Rectal smooth muscle tissue (tissue), 1 donor: ENCODE measurements at regions not wholly inside any gene's neighbourhood (a gene's known extent, or its start where the extent isn't known, plus 50 kb on each side); places are given as distances from the start of the nearest gene placed in this dataset.

Experiments used
- H3K27ac ChIP-seq: one replicate; pipeline ENCODE4 v1.7.0; 2013; ENCODE audit warnings: low read depth, low read length, inconsistent platforms
- H3K27me3 ChIP-seq: one replicate; pipeline ENCODE4 v1.7.0; 2013; ENCODE audit warnings: low read length; ENCODE audit not compliant: control insufficient read depth, insufficient read depth
- H3K36me3 ChIP-seq: one replicate; pipeline ENCODE4 v1.7.0; 2013; ENCODE audit warnings: low read length; ENCODE audit not compliant: control insufficient read depth, insufficient read depth
- H3K4me1 ChIP-seq: one replicate; pipeline ENCODE4 v1.7.0; 2013; ENCODE audit warnings: low read length; ENCODE audit not compliant: control insufficient read depth, insufficient read depth
- H3K4me3 ChIP-seq: one replicate; pipeline ENCODE4 v1.7.0; 2013; ENCODE audit warnings: low read length
- H3K9ac ChIP-seq: one replicate; pipeline ENCODE4 v1.7.0; 2013; ENCODE audit warnings: low read length

DNA sequence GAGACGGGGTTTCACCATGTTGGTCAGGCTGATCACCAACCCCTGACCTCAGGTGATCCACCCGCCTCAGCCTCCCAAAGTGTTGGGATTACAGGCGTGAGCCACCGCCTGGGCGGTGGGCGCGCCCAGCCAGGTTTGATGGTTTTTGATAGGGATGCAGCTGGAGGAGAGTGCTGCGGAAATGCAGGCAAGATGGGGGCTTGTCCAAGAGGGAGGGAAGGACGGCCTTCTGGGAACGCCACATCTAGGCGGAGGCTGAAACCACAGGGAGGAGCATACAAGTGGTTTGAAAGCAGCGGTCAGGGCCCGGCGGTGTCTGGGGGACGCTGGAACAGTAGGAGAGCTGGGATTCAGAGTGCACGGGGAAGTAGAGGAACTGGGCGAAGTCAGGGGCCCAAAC lies 134.6 kb downstream of the VRK1 start:
- Histone ChIP-seq H3K36me3 (no peaks in the 10 kb centered on the region), H3K27ac (no peak overlapping the region), H3K4me1 (no peaks in the 10 kb centered on the region), H3K9ac (no peak overlapping the region), H3K27me3 (no peaks in the 10 kb centered on the region), H3K4me3 (no peak overlapping the region)

DNA sequence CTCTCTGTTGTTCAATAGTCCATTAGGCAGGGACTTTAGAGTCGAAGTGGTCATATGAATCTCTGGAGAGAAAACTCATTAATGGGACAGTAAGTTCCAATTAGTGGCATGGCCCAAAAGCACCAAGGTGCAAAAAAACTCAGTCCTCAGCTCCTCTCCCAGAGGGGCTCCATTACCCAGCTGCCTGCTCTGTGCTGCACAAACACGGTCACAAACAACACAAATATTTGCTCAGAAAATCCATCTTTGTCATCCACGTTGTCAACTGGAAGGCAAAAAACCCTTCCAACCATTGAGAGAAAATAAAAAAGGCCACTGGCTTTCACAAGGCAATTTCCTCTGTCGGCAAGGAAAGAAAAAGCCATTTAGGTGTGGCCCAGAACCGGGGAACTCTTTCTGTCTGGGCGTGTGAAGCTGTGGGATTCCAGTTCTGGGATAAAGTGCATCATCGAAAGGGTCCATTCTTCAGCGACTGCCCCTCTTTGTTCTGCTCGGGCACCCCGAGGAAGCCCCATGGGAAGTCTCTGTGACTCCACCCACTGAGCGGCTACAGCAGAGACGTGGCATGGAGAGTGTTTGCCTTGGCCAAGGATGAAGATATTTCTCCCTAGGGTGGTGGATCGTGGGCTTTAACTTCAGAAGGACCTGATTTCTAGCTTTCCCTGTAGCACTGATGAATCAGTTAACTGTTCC lies 137.6 kb downstream of the VRK1 start:
- H3K36me3 ChIP-seq, result no peaks in the 10 kb centered on the region
- no peak overlapping the region for H3K9ac ChIP-seq
- H3K4me1 ChIP-seq, result no peaks in the 10 kb centered on the region
- no peaks in the 10 kb centered on the region for H3K27me3 ChIP-seq
- no peak overlapping the region for H3K27ac ChIP-seq
- H3K4me3 ChIP-seq, result no peak overlapping the region

DNA sequence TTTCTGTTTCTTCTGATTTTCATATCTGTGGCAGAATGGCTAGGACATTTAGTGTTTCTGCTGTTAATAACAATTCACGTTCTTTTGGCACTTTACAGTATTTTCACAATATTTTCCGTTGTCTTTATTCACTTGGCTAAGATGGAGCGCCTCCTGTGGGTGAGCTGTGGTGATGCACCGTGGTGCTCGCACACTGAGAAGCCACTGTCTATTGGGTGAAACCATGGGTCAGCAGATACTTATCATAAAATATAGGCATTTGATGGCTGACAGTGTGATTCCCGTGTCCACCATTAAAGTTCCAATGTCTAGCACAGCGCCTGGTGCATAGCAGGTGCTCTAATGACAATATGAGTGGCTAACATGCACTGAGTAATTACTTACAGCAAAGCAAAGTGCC lies 141.8 kb downstream of the VRK1 start:
- Histone ChIP-seq H3K9ac (no peak overlapping the region), H3K27ac (no peak overlapping the region), H3K27me3 (no peaks in the 10 kb centered on the region)

GRCh38 chr14:96940009-96940408 lies 142.8 kb downstream of the VRK1 start:
- no peak overlapping the region for H3K27ac ChIP-seq
- no peaks in the 10 kb centered on the region for H3K4me1 ChIP-seq
- H3K9ac ChIP-seq, result no peak overlapping the region
- H3K36me3 ChIP-seq, result no peaks in the 10 kb centered on the region
- H3K4me3 ChIP-seq, result no peak overlapping the region
- H3K27me3 ChIP-seq, result no peaks in the 10 kb centered on the region

More for the DNA sequence above, 141.8 kb downstream of the VRK1 start:
- Histone ChIP-seq H3K4me3 (no peak overlapping the region), H3K4me1 (no peaks in the 10 kb centered on the region), H3K36me3 (no peaks in the 10 kb centered on the region)

DNA sequence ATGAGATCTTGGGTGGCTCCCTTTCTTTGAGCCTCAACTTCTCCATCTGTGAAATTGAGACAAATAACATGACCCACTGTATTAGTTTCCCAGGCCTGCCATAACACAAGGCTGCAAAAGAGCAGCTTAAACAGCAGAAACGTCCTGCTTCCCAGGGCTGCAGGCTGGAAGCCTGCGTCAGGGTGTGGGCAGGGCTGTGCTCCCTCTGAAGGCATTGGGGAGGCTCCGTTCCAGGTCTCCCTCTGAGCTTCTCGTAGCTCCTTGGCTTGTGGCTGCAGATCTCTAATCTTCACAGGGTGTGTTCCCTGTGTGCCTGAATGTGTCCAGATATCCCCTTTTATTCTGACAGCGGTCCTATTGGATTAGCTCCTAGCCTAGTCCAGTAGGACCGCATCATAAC lies 147.1 kb downstream of the VRK1 start:
- Histone ChIP-seq H3K27me3 (no peaks in the 10 kb centered on the region), H3K4me1 (no peaks in the 10 kb centered on the region), H3K36me3 (no peaks in the 10 kb centered on the region), H3K27ac (no peak overlapping the region), H3K4me3 (no peak overlapping the region), H3K9ac (no peak overlapping the region)

- Histone ChIP-seq H3K27ac (no peak overlapping the region), H3K36me3 (no peaks in the 10 kb centered on the region), H3K9ac (no peak overlapping the region), H3K4me3 (no peak overlapping the region), H3K27me3 (no peaks in the 10 kb centered on the region), H3K4me1 (no peaks in the 10 kb centered on the region)
Measured at GRCh38 chr14:96945721-96946120, 148.5 kb downstream of the VRK1 start.

- H3K36me3 ChIP-seq, result no peaks in the 10 kb centered on the region
- no peak overlapping the region for H3K4me3 ChIP-seq
- H3K9ac ChIP-seq, result no peak overlapping the region
- H3K27me3 ChIP-seq, result no peaks in the 10 kb centered on the region
- H3K4me1 ChIP-seq, result no peaks in the 10 kb centered on the region
- H3K27ac ChIP-seq, result no peak overlapping the region
Measured at GRCh38 chr14:96949594-96949993, 152.4 kb downstream of the VRK1 start.

- Histone ChIP-seq H3K27me3 (no peaks in the 10 kb centered on the region), H3K36me3 (no peaks in the 10 kb centered on the region), H3K27ac (no peak overlapping the region), H3K4me1 (no peaks in the 10 kb centered on the region), H3K4me3 (no peak overlapping the region), H3K9ac (no peak overlapping the region)
Measured at GRCh38 chr14:96951511-96951910, 154.3 kb downstream of the VRK1 start.

DNA sequence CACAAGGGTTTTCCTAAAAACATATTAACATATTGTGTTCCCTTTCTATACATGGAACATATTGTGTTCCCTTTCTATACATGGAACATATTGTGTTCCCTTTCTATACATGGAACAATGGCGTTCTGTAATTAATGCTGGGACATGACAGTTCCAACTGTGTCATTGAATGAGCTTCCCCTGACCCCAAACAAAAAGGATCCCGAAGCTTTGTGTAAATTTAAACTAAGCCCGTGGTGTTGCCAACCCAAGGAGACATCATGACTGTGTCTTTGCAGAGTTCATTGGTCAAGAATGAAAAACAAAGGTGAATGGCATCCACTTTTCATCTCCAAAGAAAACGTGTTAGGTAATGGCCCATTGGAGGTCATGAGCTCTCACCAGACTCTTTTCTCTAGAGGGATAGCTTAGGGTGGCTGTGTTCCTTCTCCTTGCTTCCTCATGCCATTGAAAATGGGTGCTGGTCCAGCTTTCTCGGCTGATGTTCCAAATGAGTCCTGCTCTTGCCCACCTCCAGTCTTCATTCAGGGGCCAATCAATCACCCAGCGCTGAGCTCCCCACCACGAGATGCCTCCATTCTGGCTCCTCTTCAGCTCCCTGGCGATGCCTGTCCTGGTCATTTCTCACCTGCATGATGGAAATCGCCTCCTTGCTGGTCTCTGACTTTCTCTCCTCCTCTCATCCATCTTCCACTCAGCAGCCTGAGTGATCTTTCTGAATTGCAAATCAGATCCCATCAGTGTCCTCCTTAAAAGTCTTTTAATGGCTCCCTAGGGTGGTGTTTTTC lies 156.1 kb downstream of the VRK1 start:
- no peak overlapping the region for H3K27ac ChIP-seq
- H3K4me1 ChIP-seq, result no peaks in the 10 kb centered on the region
- no peak overlapping the region for H3K9ac ChIP-seq
- H3K4me3 ChIP-seq, result no peak overlapping the region
- H3K27me3 ChIP-seq, result no peaks in the 10 kb centered on the region
- no peaks in the 10 kb centered on the region for H3K36me3 ChIP-seq

GRCh38 chr14:96953875-96954185 lies 156.6 kb downstream of the VRK1 start:
- Histone ChIP-seq H3K27ac (no peak overlapping the region), H3K4me3 (no peak overlapping the region), H3K9ac (no peak overlapping the region), H3K27me3 (no peaks in the 10 kb centered on the region), H3K36me3 (no peaks in the 10 kb centered on the region), H3K4me1 (no peaks in the 10 kb centered on the region)

DNA sequence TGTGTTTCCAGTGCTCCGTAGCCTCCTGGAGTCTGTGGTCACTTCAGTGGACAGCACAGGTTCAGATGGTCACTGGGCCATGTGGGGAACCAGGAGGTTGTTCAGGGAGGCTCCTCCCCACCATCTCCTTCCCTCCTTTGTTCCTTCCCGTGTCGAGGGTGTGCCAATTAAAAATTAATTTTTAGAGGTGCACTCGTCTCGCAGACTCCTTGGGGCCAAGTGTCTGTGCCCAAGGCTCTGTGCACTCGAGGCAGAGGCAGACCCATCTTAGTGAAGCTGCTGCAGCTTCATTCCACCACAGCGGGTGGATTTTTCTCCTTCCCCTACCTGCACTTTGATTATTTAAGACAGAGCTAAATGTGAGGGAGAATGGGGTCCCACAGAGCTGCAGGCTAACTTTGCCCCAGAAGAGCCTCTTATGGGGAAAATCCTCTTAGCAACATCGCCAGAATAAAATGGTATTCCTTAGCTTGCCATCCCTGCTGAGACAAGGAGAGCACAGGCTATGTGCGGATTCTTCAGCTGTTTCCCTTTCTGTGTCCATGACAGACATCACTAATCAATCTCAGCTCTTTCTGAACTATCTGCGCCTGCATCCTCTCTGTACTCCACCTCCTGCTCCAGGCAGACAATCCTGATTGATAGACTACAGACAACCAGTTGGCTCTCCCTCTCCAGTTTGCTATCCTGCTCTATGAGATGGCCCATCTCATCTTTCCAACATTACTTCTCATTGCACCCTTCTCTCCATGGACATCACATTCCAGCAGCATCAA lies 159.5 kb downstream of the VRK1 start:
- no peak overlapping the region for H3K27ac ChIP-seq
- H3K9ac ChIP-seq, result no peak overlapping the region
- no peak overlapping the region for H3K4me3 ChIP-seq
- H3K27me3 ChIP-seq, result no peaks in the 10 kb centered on the region
- H3K4me1 ChIP-seq, result no peaks in the 10 kb centered on the region
- H3K36me3 ChIP-seq, result no peaks in the 10 kb centered on the region

GRCh38 chr14:96958057-96958456 lies 160.9 kb downstream of the VRK1 start:
- Histone ChIP-seq H3K4me3 (no peak overlapping the region), H3K27me3 (no peaks in the 10 kb centered on the region), H3K4me1 (no peaks in the 10 kb centered on the region), H3K27ac (no peak overlapping the region), H3K9ac (no peak overlapping the region), H3K36me3 (no peaks in the 10 kb centered on the region)
